GM12865 (cell line): ENCODE measurements at regions not wholly inside any gene's neighbourhood (a gene's known extent, or its start where the extent isn't known, plus 50 kb on each side); places are given as distances from the start of the nearest gene placed in this dataset.
A peak's percentile ranks its signal among the peaks of the same experiment; 100 is the strongest.

Source experiments
- DNase-seq: peaks from one replicate; pipeline ENCODE4 v3.0.0; 2010; ENCODE audit warnings: low read depth
- H3K4me3 ChIP-seq: 2 replicates; pipeline ENCODE4 v1.5.1; 2011; ENCODE audit warnings: mild to moderate bottlenecking, low read depth, low read length, control low read depth
- TF ChIP-seq, protein P1 (sequence below): IDR thresholded peaks from 2 replicates; pipeline ENCODE4 v1.5.1; 2011; ENCODE audit warnings: low read length, control low read depth, low read depth, inconsistent platforms; ENCODE audit not compliant: insufficient read depth; ENCODE audit errors: missing control alignments

DNA sequence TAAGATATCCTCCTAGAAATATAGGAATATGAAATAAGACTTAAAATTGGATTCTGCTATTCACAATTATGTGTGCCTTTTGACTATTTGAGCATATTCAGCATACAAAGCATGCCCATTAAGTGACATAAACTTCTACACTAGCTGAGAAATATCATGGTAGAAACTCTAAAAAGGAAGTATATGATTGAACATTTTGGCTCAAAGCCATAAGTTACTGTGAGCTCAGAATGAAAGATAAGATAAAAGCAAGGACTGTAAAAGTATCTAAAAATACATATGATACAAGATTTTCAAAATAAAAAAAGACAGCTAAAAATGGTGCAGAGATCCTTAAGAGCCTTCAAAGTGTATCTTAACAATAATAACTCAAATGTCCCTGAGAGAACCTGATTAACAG, 340.5 kb upstream of the SLC39A10 start:
- DNase-seq, result no peak
- TF ChIP-seq, protein P1, sequence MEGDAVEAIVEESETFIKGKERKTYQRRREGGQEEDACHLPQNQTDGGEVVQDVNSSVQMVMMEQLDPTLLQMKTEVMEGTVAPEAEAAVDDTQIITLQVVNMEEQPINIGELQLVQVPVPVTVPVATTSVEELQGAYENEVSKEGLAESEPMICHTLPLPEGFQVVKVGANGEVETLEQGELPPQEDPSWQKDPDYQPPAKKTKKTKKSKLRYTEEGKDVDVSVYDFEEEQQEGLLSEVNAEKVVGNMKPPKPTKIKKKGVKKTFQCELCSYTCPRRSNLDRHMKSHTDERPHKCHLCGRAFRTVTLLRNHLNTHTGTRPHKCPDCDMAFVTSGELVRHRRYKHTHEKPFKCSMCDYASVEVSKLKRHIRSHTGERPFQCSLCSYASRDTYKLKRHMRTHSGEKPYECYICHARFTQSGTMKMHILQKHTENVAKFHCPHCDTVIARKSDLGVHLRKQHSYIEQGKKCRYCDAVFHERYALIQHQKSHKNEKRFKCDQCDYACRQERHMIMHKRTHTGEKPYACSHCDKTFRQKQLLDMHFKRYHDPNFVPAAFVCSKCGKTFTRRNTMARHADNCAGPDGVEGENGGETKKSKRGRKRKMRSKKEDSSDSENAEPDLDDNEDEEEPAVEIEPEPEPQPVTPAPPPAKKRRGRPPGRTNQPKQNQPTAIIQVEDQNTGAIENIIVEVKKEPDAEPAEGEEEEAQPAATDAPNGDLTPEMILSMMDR, result no peak
- H3K4me3 ChIP-seq, result no peak overlapping the region

DNA sequence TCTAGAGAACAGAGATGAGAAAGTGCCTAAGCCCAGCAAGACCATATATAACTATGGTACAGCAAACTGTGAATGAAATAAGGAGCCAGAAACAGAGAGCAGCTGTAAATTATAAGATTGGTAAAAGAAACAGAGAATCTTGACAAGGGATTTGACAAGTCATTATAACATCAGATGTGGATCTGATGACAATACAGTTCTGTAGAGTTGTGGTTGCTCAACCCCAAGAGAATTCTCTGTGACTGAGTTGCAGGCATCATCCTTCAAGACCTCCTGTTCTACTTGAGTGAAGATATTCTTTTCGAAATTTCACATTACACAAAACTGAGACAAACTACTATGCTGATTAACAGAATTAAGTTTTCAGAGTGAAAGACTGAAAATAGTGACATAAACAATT, 343.1 kb upstream of the SLC39A10 start:
- DNase-seq, result peak; percentile 16
- TF ChIP-seq, protein P1, result no peak
- H3K4me3 ChIP-seq, result no peak overlapping the region

DNA sequence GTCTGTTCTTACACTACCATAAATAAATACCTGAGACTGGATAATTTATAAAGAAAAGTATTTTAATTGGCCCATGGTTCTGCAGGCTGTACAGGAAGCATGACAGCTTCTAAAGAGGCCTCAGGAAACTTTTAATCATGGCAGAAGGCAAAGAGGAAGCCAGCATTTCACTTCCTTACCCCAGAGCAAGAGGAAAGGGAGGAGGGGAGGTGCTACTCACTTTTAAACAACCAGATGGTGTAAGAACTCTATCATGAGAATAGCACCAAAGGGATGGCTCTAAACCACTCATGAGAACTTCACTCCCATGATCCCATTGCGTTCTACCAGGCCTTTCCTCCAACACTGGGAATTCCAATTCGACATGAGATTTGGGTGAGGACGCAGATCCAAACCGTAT, 344.4 kb upstream of the SLC39A10 start:
- peak; percentile 5 for DNase-seq
- TF ChIP-seq, protein P1, result no peak
- H3K4me3 ChIP-seq, result no peak overlapping the region

DNA sequence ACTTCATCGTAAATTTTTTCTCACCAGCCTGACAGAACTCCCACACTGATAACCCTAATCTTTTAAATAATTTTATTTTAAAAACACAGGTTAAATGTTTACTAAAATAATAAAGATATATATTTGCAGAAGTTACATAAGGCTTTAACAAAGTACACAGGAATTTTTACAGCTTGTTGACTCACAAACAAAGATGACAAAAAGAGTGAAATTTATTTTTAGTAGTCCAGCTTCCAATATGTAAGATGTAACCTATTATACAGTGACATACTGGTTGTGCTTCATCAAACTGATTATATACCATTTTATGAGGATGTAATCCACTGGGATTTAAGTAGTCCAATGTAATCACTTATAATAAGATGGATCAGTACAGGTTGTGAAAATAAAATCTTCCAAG, 348.9 kb upstream of the SLC39A10 start:
- no peak overlapping the region for H3K4me3 ChIP-seq
- DNase-seq, result no peak
- TF ChIP-seq, protein P1, result no peak

DNA sequence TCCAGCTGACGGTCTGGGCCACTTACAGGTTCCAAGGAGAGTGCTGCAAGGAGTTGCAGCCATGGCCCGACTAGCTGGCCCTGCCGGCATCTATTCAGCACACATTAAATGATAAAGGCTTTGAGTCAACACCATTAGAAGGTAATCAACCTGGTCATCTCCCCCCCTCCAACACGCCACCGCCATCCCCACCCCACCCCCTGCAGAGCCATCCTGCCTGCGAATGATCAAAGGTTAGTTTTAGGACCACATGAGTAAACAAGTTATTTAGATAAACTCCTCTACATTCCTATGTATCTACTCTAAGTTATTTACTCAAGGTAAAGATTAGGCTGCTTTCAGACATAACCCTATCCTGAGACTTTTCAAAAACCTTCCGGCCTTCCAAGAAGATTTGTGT, 349.3 kb upstream of the SLC39A10 start:
- DNase-seq, result no peak
- H3K4me3 ChIP-seq, result no peak overlapping the region
- TF ChIP-seq, protein P1, result no peak

DNA sequence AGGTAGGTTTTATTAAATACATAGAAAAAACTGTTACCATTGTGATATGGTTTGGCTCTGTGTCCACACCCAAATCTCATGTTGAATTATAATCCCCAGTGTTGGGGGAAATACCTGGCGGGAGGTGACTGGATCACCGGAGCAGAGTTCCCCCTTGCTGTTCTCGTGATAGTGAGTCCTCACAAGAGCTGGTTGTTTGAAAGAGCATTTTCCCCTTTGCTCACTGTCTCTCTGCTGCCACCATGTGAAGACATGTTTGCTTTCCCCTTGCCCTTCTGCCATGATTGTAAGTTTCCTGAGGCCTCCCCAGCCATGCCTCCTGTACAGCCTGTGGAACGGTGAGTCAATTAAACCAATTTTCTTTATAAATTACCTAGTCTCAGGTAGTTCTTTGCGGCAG, 352.7 kb upstream of the SLC39A10 start:
- TF ChIP-seq, protein P1, result peak; percentile 24
- DNase-seq, result peak; percentile 37
- no peak overlapping the region for H3K4me3 ChIP-seq

DNA sequence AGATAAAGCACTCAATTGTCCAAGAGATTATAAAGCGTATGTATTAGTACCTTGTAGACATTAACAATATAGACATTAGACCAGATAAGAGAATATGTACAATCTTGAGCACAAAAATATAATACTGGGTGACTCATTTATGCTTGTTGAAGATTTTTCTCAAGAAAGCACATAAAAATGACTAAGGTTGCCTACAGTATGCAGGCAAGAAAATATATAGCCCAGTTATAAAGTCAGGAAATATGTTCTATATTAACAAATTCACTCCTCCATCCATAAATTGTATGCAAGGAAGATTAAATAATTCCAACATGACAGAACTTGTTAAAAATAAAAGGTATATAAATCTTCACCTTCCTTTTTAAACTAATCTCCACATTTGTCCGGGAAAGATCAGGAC, 356.4 kb upstream of the SLC39A10 start:
- H3K4me3 ChIP-seq, result no peak overlapping the region
- TF ChIP-seq, protein P1, result no peak
- DNase-seq, result no peak
